ENCODE measurements at regions not wholly inside any gene's neighbourhood (a gene's known extent, or its start where the extent isn't known, plus 50 kb on each side); places are given as distances from the start of the nearest gene placed in this dataset.

DNA sequence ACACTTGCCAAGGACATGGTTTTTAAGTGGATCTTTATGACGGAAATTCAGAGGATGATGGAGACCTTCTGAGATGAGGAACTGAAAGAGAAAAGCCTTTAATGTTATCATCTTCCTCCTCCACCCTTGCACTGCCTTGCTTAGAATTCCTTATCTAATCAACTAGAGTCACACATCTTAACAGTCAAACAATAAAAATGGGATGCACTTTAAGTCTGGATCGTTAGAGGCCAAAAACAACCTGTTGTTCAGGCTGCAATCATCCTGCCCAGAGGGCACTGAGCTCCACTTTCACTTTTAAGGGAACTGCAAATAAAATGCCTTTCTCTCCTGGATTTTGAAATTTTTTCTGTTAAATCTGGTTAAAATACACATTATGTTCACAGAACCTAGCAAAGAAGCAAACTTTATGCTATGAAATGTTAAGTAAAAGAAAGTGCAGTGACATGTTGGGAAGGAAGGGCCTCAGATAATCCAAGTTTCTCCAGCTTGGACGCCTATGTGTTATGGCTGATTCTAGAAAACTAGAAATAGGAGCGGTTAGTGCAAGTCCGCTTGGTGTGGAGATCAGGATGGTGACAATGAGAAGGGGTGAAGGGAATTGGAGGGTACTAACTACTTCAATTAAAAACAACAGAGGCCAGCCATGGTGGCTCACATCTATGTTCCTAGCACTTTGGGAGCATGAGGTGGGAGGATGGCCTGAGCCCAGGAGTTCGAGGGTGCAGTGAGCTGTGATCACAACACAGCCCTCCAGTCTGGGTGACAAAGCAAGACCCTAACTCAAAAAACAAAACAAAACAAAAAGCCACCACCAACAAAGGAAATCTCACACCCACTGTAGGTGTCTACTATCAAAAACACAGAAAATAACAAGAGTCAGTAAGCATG lies 66.4 kb upstream of the KIF13A start (continued):
- TF ChIP-seq, protein P1, sequence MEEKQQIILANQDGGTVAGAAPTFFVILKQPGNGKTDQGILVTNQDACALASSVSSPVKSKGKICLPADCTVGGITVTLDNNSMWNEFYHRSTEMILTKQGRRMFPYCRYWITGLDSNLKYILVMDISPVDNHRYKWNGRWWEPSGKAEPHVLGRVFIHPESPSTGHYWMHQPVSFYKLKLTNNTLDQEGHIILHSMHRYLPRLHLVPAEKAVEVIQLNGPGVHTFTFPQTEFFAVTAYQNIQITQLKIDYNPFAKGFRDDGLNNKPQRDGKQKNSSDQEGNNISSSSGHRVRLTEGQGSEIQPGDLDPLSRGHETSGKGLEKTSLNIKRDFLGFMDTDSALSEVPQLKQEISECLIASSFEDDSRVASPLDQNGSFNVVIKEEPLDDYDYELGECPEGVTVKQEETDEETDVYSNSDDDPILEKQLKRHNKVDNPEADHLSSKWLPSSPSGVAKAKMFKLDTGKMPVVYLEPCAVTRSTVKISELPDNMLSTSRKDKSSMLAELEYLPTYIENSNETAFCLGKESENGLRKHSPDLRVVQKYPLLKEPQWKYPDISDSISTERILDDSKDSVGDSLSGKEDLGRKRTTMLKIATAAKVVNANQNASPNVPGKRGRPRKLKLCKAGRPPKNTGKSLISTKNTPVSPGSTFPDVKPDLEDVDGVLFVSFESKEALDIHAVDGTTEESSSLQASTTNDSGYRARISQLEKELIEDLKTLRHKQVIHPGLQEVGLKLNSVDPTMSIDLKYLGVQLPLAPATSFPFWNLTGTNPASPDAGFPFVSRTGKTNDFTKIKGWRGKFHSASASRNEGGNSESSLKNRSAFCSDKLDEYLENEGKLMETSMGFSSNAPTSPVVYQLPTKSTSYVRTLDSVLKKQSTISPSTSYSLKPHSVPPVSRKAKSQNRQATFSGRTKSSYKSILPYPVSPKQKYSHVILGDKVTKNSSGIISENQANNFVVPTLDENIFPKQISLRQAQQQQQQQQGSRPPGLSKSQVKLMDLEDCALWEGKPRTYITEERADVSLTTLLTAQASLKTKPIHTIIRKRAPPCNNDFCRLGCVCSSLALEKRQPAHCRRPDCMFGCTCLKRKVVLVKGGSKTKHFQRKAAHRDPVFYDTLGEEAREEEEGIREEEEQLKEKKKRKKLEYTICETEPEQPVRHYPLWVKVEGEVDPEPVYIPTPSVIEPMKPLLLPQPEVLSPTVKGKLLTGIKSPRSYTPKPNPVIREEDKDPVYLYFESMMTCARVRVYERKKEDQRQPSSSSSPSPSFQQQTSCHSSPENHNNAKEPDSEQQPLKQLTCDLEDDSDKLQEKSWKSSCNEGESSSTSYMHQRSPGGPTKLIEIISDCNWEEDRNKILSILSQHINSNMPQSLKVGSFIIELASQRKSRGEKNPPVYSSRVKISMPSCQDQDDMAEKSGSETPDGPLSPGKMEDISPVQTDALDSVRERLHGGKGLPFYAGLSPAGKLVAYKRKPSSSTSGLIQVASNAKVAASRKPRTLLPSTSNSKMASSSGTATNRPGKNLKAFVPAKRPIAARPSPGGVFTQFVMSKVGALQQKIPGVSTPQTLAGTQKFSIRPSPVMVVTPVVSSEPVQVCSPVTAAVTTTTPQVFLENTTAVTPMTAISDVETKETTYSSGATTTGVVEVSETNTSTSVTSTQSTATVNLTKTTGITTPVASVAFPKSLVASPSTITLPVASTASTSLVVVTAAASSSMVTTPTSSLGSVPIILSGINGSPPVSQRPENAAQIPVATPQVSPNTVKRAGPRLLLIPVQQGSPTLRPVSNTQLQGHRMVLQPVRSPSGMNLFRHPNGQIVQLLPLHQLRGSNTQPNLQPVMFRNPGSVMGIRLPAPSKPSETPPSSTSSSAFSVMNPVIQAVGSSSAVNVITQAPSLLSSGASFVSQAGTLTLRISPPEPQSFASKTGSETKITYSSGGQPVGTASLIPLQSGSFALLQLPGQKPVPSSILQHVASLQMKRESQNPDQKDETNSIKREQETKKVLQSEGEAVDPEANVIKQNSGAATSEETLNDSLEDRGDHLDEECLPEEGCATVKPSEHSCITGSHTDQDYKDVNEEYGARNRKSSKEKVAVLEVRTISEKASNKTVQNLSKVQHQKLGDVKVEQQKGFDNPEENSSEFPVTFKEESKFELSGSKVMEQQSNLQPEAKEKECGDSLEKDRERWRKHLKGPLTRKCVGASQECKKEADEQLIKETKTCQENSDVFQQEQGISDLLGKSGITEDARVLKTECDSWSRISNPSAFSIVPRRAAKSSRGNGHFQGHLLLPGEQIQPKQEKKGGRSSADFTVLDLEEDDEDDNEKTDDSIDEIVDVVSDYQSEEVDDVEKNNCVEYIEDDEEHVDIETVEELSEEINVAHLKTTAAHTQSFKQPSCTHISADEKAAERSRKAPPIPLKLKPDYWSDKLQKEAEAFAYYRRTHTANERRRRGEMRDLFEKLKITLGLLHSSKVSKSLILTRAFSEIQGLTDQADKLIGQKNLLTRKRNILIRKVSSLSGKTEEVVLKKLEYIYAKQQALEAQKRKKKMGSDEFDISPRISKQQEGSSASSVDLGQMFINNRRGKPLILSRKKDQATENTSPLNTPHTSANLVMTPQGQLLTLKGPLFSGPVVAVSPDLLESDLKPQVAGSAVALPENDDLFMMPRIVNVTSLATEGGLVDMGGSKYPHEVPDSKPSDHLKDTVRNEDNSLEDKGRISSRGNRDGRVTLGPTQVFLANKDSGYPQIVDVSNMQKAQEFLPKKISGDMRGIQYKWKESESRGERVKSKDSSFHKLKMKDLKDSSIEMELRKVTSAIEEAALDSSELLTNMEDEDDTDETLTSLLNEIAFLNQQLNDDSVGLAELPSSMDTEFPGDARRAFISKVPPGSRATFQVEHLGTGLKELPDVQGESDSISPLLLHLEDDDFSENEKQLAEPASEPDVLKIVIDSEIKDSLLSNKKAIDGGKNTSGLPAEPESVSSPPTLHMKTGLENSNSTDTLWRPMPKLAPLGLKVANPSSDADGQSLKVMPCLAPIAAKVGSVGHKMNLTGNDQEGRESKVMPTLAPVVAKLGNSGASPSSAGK (IDR thresholded peaks at IDR 0.05): peak; percentile 58
- TF ChIP-seq, protein P2, sequence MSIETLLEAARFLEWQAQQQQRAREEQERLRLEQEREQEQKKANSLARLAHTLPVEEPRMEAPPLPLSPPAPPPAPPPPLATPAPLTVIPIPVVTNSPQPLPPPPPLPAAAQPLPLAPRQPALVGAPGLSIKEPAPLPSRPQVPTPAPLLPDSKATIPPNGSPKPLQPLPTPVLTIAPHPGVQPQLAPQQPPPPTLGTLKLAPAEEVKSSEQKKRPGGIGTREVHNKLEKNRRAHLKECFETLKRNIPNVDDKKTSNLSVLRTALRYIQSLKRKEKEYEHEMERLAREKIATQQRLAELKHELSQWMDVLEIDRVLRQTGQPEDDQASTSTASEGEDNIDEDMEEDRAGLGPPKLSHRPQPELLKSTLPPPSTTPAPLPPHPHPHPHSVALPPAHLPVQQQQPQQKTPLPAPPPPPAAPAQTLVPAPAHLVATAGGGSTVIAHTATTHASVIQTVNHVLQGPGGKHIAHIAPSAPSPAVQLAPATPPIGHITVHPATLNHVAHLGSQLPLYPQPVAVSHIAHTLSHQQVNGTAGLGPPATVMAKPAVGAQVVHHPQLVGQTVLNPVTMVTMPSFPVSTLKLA (conservative IDR thresholded peaks at IDR 0.05): peak in 1 of 2 experiments; percentile 34; a peak in 1 of 4 replicates
- TF ChIP-seq XRCC3 (IDR thresholded peaks at IDR 0.05): no peak
- TF ChIP-seq, protein P3, sequence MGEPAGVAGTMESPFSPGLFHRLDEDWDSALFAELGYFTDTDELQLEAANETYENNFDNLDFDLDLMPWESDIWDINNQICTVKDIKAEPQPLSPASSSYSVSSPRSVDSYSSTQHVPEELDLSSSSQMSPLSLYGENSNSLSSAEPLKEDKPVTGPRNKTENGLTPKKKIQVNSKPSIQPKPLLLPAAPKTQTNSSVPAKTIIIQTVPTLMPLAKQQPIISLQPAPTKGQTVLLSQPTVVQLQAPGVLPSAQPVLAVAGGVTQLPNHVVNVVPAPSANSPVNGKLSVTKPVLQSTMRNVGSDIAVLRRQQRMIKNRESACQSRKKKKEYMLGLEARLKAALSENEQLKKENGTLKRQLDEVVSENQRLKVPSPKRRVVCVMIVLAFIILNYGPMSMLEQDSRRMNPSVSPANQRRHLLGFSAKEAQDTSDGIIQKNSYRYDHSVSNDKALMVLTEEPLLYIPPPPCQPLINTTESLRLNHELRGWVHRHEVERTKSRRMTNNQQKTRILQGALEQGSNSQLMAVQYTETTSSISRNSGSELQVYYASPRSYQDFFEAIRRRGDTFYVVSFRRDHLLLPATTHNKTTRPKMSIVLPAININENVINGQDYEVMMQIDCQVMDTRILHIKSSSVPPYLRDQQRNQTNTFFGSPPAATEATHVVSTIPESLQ (CRISPR knock-in tag; IDR thresholded peaks at IDR 0.05): 0 out of 2 replicates have a peak, but pooled peaks have one; percentile 28
- 0 out of 4 replicates have a peak, but pooled peaks of 1 of the 2 experiments have one; percentile 36 for TF ChIP-seq ARNT (IDR thresholded peaks at IDR 0.05)
